ENCODE measurements at regions not wholly inside any gene's neighbourhood (a gene's known extent, or its start where the extent isn't known, plus 50 kb on each side); places are given as distances from the start of the nearest gene placed in this dataset.

DNA sequence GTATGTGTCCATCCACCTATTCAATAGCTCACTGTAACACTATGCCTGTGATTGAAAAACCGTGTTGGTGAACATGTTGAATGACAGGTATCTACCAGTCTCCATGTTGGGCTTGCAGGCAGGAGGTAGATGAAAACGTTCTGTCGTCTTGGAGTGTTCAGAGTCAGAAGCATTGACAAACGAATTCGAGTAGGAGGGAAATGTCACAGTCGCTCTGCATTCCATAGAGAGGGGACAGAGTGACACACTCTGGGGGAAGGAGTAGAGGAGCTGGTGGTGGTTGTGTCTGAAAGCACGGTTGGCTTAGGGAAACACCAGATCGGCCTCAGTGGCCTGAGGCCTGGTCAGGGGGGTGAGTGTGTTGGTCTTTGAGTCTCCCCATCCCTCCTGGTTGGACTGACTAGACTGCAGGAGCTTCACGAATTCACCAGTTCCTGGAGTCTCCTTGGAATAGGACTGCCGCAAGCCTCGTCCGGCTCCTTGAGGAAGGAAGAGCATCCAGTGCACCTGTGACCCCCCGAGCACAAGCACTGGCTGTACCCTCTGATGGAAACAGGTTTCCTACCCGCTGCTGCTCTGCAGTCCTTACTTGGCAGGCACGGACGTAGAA, 105.0 kb upstream of the C1QTNF9B start:
- TF ChIP-seq, protein P1, sequence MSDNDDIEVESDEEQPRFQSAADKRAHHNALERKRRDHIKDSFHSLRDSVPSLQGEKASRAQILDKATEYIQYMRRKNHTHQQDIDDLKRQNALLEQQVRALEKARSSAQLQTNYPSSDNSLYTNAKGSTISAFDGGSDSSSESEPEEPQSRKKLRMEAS (IDR thresholded peaks at IDR 0.05; ENCODE audit: insufficient read depth, insufficient read length), result no peak
- TF ChIP-seq EZH2 (IDR thresholded peaks at IDR 0.05; ENCODE audit: borderline replicate concordance, low read depth, low read length, severe bottlenecking), result no peak
- no peak for TF ChIP-seq POLR2A (IDR thresholded peaks at IDR 0.05; ENCODE audit: low read depth, low read length)
- TF ChIP-seq, protein P2, sequence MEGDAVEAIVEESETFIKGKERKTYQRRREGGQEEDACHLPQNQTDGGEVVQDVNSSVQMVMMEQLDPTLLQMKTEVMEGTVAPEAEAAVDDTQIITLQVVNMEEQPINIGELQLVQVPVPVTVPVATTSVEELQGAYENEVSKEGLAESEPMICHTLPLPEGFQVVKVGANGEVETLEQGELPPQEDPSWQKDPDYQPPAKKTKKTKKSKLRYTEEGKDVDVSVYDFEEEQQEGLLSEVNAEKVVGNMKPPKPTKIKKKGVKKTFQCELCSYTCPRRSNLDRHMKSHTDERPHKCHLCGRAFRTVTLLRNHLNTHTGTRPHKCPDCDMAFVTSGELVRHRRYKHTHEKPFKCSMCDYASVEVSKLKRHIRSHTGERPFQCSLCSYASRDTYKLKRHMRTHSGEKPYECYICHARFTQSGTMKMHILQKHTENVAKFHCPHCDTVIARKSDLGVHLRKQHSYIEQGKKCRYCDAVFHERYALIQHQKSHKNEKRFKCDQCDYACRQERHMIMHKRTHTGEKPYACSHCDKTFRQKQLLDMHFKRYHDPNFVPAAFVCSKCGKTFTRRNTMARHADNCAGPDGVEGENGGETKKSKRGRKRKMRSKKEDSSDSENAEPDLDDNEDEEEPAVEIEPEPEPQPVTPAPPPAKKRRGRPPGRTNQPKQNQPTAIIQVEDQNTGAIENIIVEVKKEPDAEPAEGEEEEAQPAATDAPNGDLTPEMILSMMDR (IDR thresholded peaks at IDR 0.05; ENCODE audit: extremely low read depth in 1 of 2, insufficient read depth in 1 of 2, low read depth in 1 of 2, low read length in 2 of 2), result no peak
- TF ChIP-seq POLR2AphosphoS5 (IDR thresholded peaks at IDR 0.05; ENCODE audit: insufficient read depth, low read depth, low read length), result no peak
- TF ChIP-seq JUN (IDR thresholded peaks at IDR 0.05; ENCODE audit: borderline replicate concordance, insufficient read depth, insufficient read length, low read depth), result no peak

Measured in endothelial cell of umbilical vein (primary cell).